ENCODE measurements at regions not wholly inside any gene's neighbourhood (a gene's known extent, or its start where the extent isn't known, plus 50 kb on each side); places are given as distances from the start of the nearest gene placed in this dataset.
"Not testable (repeated sequence)": the region's sequence is repeated elsewhere in the genome, so short reads cannot be mapped to it uniquely, and the experiment has no call there.

- no peak for DNase-seq
These were observed 500.5 kb upstream of the SPRY2 start for GRCh38 chr13:80841414-80841813.

GRCh38 chr13:80840316-80840976, 499.5 kb upstream of the SPRY2 start:
- no peak for DNase-seq

GRCh38 chr13:80835902-80836301, 495.0 kb upstream of the SPRY2 start:
- DNase-seq = no peak

GRCh38 chr13:80830431-80830830, 489.5 kb upstream of the SPRY2 start:
- no peak for DNase-seq

GRCh38 chr13:80828759-80829158, 487.8 kb upstream of the SPRY2 start:
- DNase-seq = no peak

- DNase-seq = no peak
These were observed 484.4 kb upstream of the SPRY2 start for GRCh38 chr13:80825276-80825675.

- no peak for DNase-seq
These were observed 483.3 kb upstream of the SPRY2 start for GRCh38 chr13:80824229-80824628.

GRCh38 chr13:80823472-80823871, 482.5 kb upstream of the SPRY2 start:
- DNase-seq = no peak

GRCh38 chr13:80821466-80821865, 480.5 kb upstream of the SPRY2 start:
- DNase-seq = no peak

GRCh38 chr13:80817979-80818378, 477.1 kb upstream of the SPRY2 start:
- no peak for DNase-seq

- no peak for DNase-seq
These were observed 473.6 kb upstream of the SPRY2 start for GRCh38 chr13:80814541-80814940.

- not testable (repeated sequence) for DNase-seq
These were observed 469.4 kb upstream of the SPRY2 start for GRCh38 chr13:80810294-80810693.

- DNase-seq = no peak
These were observed 462.0 kb upstream of the SPRY2 start for GRCh38 chr13:80802946-80803345.

- DNase-seq = no peak
These were observed 457.7 kb upstream of the SPRY2 start for GRCh38 chr13:80798576-80799133.

- DNase-seq = no peak
These were observed 446.7 kb upstream of the SPRY2 start for GRCh38 chr13:80787604-80788003.

GRCh38 chr13:80783926-80784565, 443.1 kb upstream of the SPRY2 start:
- no peak for DNase-seq

- DNase-seq = peak; percentile 66 to 90
These were observed 441.5 kb upstream of the SPRY2 start for GRCh38 chr13:80782441-80782840.

GRCh38 chr13:80778297-80778696, 437.4 kb upstream of the SPRY2 start:
- DNase-seq = no peak

GRCh38 chr13:80757694-80758093, 416.8 kb upstream of the SPRY2 start:
- DNase-seq = no peak

GRCh38 chr13:80755910-80756309, 415.0 kb upstream of the SPRY2 start:
- DNase-seq = peak; percentile 61 to 95

GRCh38 chr13:80754441-80754840, 413.5 kb upstream of the SPRY2 start:
- no peak for DNase-seq

GRCh38 chr13:80753866-80754265, 412.9 kb upstream of the SPRY2 start:
- peak; percentile 60 to 86 for DNase-seq

GRCh38 chr13:80751854-80752253, 410.9 kb upstream of the SPRY2 start:
- no peak for DNase-seq

- DNase-seq = no peak
These were observed 403.4 kb upstream of the SPRY2 start for GRCh38 chr13:80744147-80744914.

Measured in NCI-H524 (cell line).